ENCODE measurements at regions not wholly inside any gene's neighbourhood (a gene's known extent, or its start where the extent isn't known, plus 50 kb on each side); places are given as distances from the start of the nearest gene placed in this dataset.

DNA sequence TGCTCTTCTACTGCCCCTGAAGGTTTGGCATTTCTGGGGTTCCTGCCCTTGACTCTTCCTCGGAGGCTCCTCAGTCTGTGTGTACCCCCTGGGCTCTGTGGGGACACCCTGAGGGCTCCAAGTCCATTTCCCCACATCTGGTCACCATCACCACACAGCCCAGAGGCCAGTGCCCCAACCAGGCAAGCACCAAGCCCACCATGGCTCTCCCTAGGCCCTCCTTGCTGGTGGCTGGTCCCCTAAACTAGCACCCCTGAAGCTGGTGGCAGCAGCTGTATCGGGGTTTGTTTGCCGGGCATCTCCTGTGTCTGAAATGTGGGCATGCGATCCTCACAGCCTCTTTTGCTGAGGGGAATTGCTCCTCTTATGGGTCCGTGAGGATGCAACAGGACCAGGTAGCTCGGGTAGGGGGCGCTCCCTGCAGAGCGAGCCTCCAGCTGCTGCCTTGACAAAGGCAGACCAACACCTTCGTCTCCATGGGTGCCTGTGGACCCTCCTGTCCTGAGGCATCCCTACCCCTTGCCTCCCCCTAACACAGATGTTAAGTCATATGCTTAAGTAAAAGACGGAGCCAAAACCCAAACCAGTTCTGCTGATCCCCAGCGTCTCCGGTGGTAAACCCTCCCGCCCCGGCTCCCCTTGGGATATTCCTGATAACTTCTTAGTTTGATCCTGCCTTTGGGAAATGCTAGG is 138.9 kb upstream of the IRX4 start:
- ChIA-PET POLR2A (ENCODE audit: partially characterized antibody) (interaction anchor here (0.6 kb wide), 1 partner anchor 777 kb away, joined by 3 read pairs; no protein-coding TSS in a partner anchor), CTCF (ENCODE audit: partially characterized antibody) (interaction anchor here (0.6 to 1.8 kb wide), 7 partner anchors 12 to 281 kb away, joined by 3 read pairs; no protein-coding TSS in a partner anchor)
- Histone ChIP-seq H4K8ac (ENCODE audit: extremely low read depth, insufficient read depth, low read length) (no peak overlapping the region), H3K56ac (replicated peaks; ENCODE audit: insufficient read length, low read depth, low read length) (no peak overlapping the region), H3K14ac (ENCODE audit: insufficient read length) (no peak overlapping the region), H2AK5ac (ENCODE audit: low read depth, low read length) (no peak overlapping the region), H3K79me2 (ENCODE audit: control insufficient read depth in 1 of 2, insufficient read depth in 2 of 2, low read length in 2 of 2) (no peaks in the 10 kb centered on the region), H3K18ac (ENCODE audit: extremely low read depth, low read length) (no peak overlapping the region), H2BK120ac (replicated peaks; ENCODE audit: low read depth, low read length) (no peak overlapping the region), H3K36me3 (ENCODE audit: control insufficient read depth in 2 of 4, insufficient read depth in 4 of 4, low read length in 3 of 4) (no peaks in the 10 kb centered on the region), H3K27me3 (replicated peaks in 1 of 4; ENCODE audit: control insufficient read depth in 3 of 4, extremely low read depth in 1 of 4, insufficient read depth in 3 of 4, low read length in 3 of 4) (no peaks in the 10 kb centered on the region), H3K23me2 (ENCODE audit: low read depth, low read length) (no peaks in the 10 kb centered on the region), H2BK15ac (ENCODE audit: low read length) (no peak overlapping the region), H3K9me3 (ENCODE audit: insufficient read depth in 2 of 2, low read depth in 1 of 2, low read length in 1 of 2) (no peaks in the 10 kb centered on the region), H3K4me2 (ENCODE audit: insufficient read depth in 1 of 2, low read depth in 2 of 2, low read length in 2 of 2) (no peak overlapping the region), H3K4me3 (ENCODE audit: extremely low read depth in 1 of 4, insufficient read depth in 2 of 4, low read depth in 3 of 4, low read length in 4 of 4) (no peak overlapping the region), H3K9ac (replicated peaks in 1 of 4; ENCODE audit: extremely low read depth in 1 of 4, low read depth in 3 of 4, low read length in 3 of 4) (no peak overlapping the region), H3K4ac (replicated peaks; ENCODE audit: insufficient read length, low read depth, low read length) (no peak overlapping the region), H4K91ac (replicated peaks; ENCODE audit: insufficient read length, low read length) (no peak overlapping the region), H3K23ac (ENCODE audit: insufficient read length) (no peak overlapping the region), H2AFZ (ENCODE audit: low read length) (no peak overlapping the region; the same call in 1 of the 2 replicates), H2BK20ac (ENCODE audit: low read length) (no peak overlapping the region), H3K79me1 (ENCODE audit: low read depth, low read length) (no peaks in the 10 kb centered on the region), H2BK5ac (ENCODE audit: low read depth, low read length) (no peak overlapping the region), H2BK12ac (ENCODE audit: low read depth, low read length) (no peak overlapping the region), H4K5ac (ENCODE audit: insufficient read length, low read depth, low read length) (no peak overlapping the region), H4K20me1 (replicated peaks in 1 of 2; ENCODE audit: control insufficient read depth in 1 of 2, insufficient read depth in 2 of 2, low read length in 2 of 2) (no peaks in the 10 kb centered on the region), H3K4me1 (replicated peaks in 1 of 4; ENCODE audit: control insufficient read depth in 3 of 4, insufficient read depth in 4 of 4, low read length in 3 of 4) (peaks cover 0 to 4% (median 2%) of the 10 kb centered on the region in 4 experiments; a peak in 3 of 7 replicates), H3K27ac (ENCODE audit: low read depth, low read length) (no peak overlapping the region)
- DNase-seq (ENCODE audit: low read depth in 1 of 2, low spot score in 2 of 2) = peak in 1 of 2 experiments; percentile 42
- WGBS, 2 experiments (ENCODE audit: extremely low coverage in 1 of 2, insufficient coverage in 1 of 2, insufficient read length in 1 of 2, insufficient replicate concordance in 2 of 2, low coverage in 1 of 2, low lambda C conversion rate in 2 of 2, missing lambda C conversion rate in 1 of 2) = 89% methylated on average over 14 of the region's 14 CpGs; no CpG with 5 or more reads in 1 of the 2 experiments
- TF ChIP-seq, protein P1, sequence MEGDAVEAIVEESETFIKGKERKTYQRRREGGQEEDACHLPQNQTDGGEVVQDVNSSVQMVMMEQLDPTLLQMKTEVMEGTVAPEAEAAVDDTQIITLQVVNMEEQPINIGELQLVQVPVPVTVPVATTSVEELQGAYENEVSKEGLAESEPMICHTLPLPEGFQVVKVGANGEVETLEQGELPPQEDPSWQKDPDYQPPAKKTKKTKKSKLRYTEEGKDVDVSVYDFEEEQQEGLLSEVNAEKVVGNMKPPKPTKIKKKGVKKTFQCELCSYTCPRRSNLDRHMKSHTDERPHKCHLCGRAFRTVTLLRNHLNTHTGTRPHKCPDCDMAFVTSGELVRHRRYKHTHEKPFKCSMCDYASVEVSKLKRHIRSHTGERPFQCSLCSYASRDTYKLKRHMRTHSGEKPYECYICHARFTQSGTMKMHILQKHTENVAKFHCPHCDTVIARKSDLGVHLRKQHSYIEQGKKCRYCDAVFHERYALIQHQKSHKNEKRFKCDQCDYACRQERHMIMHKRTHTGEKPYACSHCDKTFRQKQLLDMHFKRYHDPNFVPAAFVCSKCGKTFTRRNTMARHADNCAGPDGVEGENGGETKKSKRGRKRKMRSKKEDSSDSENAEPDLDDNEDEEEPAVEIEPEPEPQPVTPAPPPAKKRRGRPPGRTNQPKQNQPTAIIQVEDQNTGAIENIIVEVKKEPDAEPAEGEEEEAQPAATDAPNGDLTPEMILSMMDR (IDR thresholded peaks at IDR 0.05; ENCODE audit: control extremely low read depth in 1 of 3, insufficient read depth in 1 of 3, low read depth in 1 of 3, low read length in 3 of 3) = peak in 1 of 3 experiments; percentile 5; a peak in 1 of 4 replicates
- TF ChIP-seq RNF2 (IDR thresholded peaks at IDR 0.05; ENCODE audit: borderline replicate concordance, low read depth, low read length, missing control alignments, poor library complexity, severe bottlenecking) = no peak
- no peak for TF ChIP-seq YY1 (IDR thresholded peaks at IDR 0.05; ENCODE audit: low read depth, low read length)
- no peak for FAIRE-seq

All from H1 (cell line).